ENCODE measurements at regions not wholly inside any gene's neighbourhood (a gene's known extent, or its start where the extent isn't known, plus 50 kb on each side); places are given as distances from the start of the nearest gene placed in this dataset.

DNA sequence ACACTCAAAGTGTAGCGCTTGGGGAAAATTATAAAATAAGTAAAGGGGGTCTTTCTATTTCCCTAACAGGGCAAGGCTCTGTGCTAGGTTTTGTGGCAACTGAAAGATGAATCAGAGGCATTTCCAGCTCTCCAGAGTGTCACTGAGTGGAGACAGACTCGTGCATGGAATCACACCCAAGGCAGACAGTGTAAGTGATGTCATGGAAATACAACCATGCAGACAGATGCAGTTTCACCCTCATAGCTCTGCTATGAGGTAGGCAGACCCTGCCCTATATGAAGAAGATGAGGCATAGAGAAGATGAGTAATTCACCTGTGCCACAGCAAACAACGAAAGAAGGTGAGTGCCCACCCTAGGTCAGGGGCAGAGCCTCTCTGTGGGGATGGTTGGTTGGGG, 57.2 kb upstream of the PITRM1 start:
- no peaks in the 10 kb centered on the region for H3K36me3 Mint-ChIP-seq (ENCODE audit: insufficient read depth)
- DNase-seq (ENCODE audit: low spot score, unreplicated experiment) = no peak
- no peaks in the 10 kb centered on the region for H3K4me1 Mint-ChIP-seq (ENCODE audit: low read depth)
- H3K9me3 Mint-ChIP-seq (ENCODE audit: low read depth) = peaks cover 4% of the 10 kb centered on the region
- H3K27me3 Mint-ChIP-seq = no peaks in the 10 kb centered on the region
- no peak overlapping the region for H3K27ac Mint-ChIP-seq
- no peak overlapping the region for H3K4me3 Mint-ChIP-seq (ENCODE audit: low read depth)
- TF ChIP-seq, protein P1, sequence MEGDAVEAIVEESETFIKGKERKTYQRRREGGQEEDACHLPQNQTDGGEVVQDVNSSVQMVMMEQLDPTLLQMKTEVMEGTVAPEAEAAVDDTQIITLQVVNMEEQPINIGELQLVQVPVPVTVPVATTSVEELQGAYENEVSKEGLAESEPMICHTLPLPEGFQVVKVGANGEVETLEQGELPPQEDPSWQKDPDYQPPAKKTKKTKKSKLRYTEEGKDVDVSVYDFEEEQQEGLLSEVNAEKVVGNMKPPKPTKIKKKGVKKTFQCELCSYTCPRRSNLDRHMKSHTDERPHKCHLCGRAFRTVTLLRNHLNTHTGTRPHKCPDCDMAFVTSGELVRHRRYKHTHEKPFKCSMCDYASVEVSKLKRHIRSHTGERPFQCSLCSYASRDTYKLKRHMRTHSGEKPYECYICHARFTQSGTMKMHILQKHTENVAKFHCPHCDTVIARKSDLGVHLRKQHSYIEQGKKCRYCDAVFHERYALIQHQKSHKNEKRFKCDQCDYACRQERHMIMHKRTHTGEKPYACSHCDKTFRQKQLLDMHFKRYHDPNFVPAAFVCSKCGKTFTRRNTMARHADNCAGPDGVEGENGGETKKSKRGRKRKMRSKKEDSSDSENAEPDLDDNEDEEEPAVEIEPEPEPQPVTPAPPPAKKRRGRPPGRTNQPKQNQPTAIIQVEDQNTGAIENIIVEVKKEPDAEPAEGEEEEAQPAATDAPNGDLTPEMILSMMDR (IDR thresholded peaks at IDR 0.05; ENCODE audit: unreplicated experiment) = no peak

DNA sequence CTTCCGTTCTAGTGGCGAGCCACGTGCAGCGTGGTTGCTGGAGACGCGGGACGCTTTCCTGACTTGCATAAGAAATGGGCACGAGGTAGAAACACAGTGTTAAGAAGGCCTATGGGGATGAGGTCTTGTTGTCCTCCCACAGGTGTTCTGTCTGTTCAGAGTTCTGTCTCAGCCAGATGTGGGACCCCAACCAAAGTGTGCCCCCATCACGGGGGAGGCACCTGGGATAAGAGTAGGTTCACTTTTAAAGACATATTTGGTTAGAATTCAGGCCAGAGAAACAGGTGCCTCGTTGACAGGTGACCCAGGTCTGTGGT, 56.0 kb upstream of the PITRM1 start:
- H3K36me3 Mint-ChIP-seq (ENCODE audit: insufficient read depth) = no peaks in the 10 kb centered on the region
- no peaks in the 10 kb centered on the region for H3K27me3 Mint-ChIP-seq
- no peak overlapping the region for H3K4me3 Mint-ChIP-seq (ENCODE audit: low read depth)
- no peak overlapping the region for H3K27ac Mint-ChIP-seq
- H3K4me1 Mint-ChIP-seq (ENCODE audit: low read depth) = no peaks in the 10 kb centered on the region
- TF ChIP-seq, protein P1 (IDR thresholded peaks at IDR 0.05; ENCODE audit: unreplicated experiment) = no peak
- no peaks in the 10 kb centered on the region for H3K9me3 Mint-ChIP-seq (ENCODE audit: low read depth)
- DNase-seq (ENCODE audit: low spot score, unreplicated experiment) = no peak

DNA sequence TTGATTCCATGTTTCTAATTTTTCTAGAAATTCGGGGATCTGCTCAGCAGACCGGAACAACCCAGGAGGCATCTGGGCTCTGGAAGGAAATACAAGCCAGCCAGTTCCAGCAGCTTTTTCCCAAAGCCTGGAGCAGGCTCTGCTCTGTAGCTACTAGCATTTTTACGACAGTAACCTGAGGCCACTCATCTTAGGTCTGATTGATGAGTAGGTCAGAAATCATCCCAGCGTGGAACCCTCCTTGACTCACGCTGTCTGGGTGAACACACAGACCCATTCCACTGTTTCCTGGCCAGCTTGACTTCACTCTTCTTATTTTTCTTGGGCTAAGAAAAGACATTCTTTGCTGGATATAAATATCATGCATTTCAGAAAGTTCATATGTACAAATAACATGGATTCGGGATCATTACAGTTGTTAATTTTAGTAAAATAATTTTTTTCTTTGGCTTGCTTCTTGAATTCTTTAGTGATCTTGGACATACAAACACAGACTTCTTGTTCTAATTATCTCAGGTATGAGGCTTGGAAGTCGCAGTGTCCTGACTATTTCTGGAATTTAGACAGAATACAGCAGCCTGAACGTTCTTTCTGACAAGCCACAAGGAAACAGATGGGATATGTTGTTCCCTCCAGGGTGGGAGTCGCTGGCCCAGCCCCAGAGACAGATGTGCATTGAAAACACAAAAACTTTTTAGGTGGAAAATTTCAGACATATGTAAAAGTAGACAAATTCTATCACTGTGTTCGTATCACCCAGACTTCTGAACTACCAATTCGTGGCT, 54.6 kb upstream of the PITRM1 start:
- Mint-ChIP-seq H3K36me3 (ENCODE audit: insufficient read depth) (no peaks in the 10 kb centered on the region), H3K27me3 (no peaks in the 10 kb centered on the region), H3K4me3 (ENCODE audit: low read depth) (no peak overlapping the region), H3K9me3 (ENCODE audit: low read depth) (no peaks in the 10 kb centered on the region), H3K27ac (no peak overlapping the region), H3K4me1 (ENCODE audit: low read depth) (no peaks in the 10 kb centered on the region)
- TF ChIP-seq, protein P1 (IDR thresholded peaks at IDR 0.05; ENCODE audit: unreplicated experiment) = no peak
- DNase-seq (ENCODE audit: low spot score, unreplicated experiment) = no peak

DNA sequence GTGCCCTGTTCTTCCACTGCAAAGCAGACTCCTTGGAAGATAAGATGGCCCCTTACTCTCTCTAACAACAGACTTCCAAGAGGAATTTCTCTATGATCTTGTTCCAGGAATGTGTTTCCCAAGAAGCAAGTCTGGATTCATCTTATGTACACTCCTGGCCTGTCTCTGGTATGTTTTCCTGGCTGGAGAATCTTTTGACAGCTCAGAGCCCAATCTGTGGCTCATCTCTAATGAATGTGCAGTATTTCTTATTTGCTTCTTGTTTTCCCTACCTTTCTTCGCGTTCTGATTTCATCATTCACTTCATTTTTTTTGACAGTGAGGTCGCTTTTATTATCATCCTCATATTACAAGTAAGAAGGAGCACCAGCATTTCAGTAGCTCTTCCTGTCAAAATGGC, 53.0 kb upstream of the PITRM1 start:
- H3K4me1 Mint-ChIP-seq (ENCODE audit: low read depth) = no peaks in the 10 kb centered on the region
- H3K4me3 Mint-ChIP-seq (ENCODE audit: low read depth) = no peak overlapping the region
- H3K27ac Mint-ChIP-seq = no peak overlapping the region
- no peaks in the 10 kb centered on the region for H3K36me3 Mint-ChIP-seq (ENCODE audit: insufficient read depth)
- no peaks in the 10 kb centered on the region for H3K27me3 Mint-ChIP-seq
- TF ChIP-seq, protein P1 (IDR thresholded peaks at IDR 0.05; ENCODE audit: unreplicated experiment) = no peak
- no peak for DNase-seq (ENCODE audit: low spot score, unreplicated experiment)
- H3K9me3 Mint-ChIP-seq (ENCODE audit: low read depth) = no peaks in the 10 kb centered on the region

DNA sequence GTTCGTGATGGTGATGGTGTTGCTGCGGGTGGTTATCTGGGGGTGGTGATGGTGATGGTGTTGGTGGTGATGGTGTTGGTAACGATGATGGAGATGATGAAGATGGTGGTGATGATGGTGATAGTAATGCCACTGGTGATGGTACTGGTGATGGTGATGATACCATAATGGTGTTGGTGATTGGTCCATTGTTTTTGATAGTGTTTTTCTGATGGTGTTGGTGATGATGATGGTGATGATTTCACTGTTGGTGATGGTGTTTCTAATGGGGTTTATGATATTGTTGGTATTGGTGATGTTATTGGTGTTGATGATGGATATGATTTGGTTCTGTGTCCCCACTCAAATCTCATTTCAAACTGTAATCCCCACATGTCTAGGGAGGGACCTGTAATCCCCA, 51.7 kb upstream of the PITRM1 start:
- H3K4me3 Mint-ChIP-seq (ENCODE audit: low read depth) = no peak overlapping the region
- H3K9me3 Mint-ChIP-seq (ENCODE audit: low read depth) = peaks cover 3% of the 10 kb centered on the region
- TF ChIP-seq, protein P1 (IDR thresholded peaks at IDR 0.05; ENCODE audit: unreplicated experiment) = no peak
- H3K4me1 Mint-ChIP-seq (ENCODE audit: low read depth) = no peaks in the 10 kb centered on the region
- no peak for DNase-seq (ENCODE audit: low spot score, unreplicated experiment)
- H3K36me3 Mint-ChIP-seq (ENCODE audit: insufficient read depth) = no peaks in the 10 kb centered on the region
- no peaks in the 10 kb centered on the region for H3K27me3 Mint-ChIP-seq
- H3K27ac Mint-ChIP-seq = no peak overlapping the region
